Embryonic facial prominence (tissue), 1 donor: ENCODE measurements at regions not wholly inside any gene's neighbourhood (a gene's known extent, or its start where the extent isn't known, plus 50 kb on each side); places are given as distances from the start of the nearest gene placed in this dataset.

Experiments
- DNase-seq: peaks from one replicate; pipeline ENCODE4 v3.0.0-alpha.2; 2016; ENCODE audit errors: extremely low spot score

GRCh38 chrX:39140581-39140980 is 339.3 kb downstream of the MID1IP1 start:
- no peak for DNase-seq

GRCh38 chrX:39144323-39144722 is 343.1 kb downstream of the MID1IP1 start:
- no peak for DNase-seq

GRCh38 chrX:39144956-39145355 is 343.7 kb downstream of the MID1IP1 start:
- no peak for DNase-seq

- no peak for DNase-seq
Observed at GRCh38 chrX:39145859-39146258, 344.6 kb downstream of the MID1IP1 start.

GRCh38 chrX:39149761-39150160 is 348.5 kb downstream of the MID1IP1 start:
- peak; percentile 12 for DNase-seq

DNA sequence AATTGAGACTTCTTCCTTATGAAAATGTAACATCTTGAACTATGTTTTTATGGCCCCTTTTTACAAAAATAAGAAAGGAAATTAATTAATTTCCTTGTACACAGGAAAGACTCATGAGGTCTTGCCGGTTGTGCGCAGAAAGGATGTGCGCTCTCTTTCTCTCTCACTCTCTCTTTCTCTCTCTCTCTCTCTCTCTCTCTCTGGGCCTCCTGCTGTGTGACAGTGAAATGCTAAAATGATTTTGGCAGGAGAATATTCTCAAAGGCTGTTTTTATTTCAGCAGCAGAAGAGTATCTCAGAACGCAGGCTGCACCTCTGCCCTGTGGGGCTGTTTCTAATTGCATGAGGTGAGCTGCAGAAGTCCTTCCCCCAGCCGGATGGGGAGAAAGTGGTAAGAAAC is 349.0 kb downstream of the MID1IP1 start:
- DNase-seq = no peak

- no peak for DNase-seq
Observed at GRCh38 chrX:39150621-39151020, 349.4 kb downstream of the MID1IP1 start.

- no peak for DNase-seq
Observed at GRCh38 chrX:39152106-39152649, 350.9 kb downstream of the MID1IP1 start.

DNA sequence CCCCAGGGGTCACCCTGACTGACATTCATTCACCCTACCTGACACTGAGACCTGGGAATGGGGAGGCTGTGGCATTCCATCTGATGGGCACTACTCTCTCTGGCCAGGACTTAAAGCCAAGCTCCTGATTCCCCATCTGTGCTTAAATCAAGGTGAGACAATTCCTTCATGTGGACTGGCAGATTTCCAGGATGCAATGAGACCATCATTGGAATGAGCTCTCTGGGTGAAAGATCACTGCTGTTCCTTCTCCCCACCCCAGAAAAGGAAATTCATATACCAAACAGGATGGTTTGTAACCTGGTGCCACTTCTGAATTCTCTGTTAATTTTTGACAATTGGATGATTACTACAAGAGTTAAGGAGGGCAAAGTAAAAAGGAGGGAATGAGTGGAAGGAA is 354.8 kb downstream of the MID1IP1 start:
- DNase-seq = no peak

GRCh38 chrX:39157006-39157405 is 355.7 kb downstream of the MID1IP1 start:
- DNase-seq = no peak

GRCh38 chrX:39157796-39158195 is 356.5 kb downstream of the MID1IP1 start:
- no peak for DNase-seq

GRCh38 chrX:39158801-39159657 is 357.8 kb downstream of the MID1IP1 start:
- no peak for DNase-seq

DNA sequence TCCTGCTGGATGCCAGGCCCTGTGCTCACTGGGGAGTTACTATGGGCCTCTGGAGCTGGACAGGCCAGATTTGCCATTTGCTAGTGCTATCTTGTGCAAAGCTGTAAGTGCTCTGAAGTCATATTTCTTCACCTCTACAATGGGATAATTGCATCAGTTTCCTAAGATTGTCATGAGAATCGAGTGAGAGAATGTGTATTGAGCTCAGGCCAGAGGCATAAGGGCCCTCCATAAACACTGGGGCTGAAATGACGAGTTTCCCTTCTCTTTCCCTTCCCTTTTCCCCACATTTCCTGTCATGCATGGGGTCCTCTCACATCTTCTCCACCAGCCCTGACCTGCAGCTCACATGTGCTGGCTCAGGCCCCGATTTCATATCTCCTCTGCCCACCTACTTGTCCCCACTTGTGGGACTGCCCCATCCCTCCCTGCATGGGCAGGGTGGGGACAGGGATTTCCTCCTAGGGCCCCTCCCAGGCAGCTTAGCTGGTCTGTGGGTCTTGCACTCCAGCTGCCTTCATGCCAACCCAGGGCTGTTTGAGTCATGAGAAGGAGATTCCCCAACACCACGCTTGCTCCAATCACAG is 358.8 kb downstream of the MID1IP1 start:
- DNase-seq = no peak

- no peak for DNase-seq
Observed at GRCh38 chrX:39161611-39162255, 360.5 kb downstream of the MID1IP1 start.

GRCh38 chrX:39162322-39162735 is 361.1 kb downstream of the MID1IP1 start:
- DNase-seq = no peak

- DNase-seq = no peak
Observed at GRCh38 chrX:39163581-39164126, 362.4 kb downstream of the MID1IP1 start.

DNA sequence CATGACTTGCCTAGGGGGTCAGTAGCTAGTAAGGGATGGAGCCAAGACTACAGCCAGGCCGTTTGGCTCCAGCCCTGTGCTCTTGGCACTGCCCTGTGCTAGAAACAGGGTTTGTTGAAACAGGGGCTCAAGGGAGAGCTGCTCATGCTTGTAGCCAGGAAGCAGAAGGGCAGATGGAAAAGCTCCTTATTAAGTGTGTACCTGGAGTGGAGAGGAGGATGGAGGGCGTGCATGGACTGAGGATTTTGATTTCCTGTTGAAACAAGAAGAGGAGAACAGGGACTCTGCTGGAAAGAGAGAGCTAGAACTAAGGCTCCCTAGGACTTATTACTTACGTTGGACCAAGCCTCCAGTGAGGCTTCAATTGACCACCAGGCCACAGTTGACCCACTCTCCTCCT is 363.0 kb downstream of the MID1IP1 start:
- no peak for DNase-seq

DNA sequence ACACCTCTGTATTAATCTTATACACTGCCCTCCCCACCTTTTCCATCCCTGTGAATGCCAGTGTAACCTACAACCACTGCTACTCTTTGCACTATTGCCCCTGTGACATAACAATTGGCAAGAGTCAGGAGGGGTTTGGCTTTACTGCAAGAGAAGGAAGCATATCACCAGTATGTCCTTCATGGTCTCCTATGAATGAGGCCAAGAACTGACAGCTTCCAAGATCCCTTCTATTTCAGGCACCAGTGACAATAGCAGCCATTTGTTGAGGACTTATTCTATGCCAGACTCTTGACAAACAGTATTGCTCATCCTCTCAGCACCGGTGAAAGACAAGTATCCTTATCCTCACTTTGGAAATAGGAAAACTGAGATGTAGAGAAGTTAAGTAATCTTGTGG is 363.9 kb downstream of the MID1IP1 start:
- DNase-seq = no peak

GRCh38 chrX:39165773-39166172 is 364.5 kb downstream of the MID1IP1 start:
- no peak for DNase-seq

- no peak for DNase-seq
Observed at GRCh38 chrX:39167791-39168190, 366.5 kb downstream of the MID1IP1 start.

- DNase-seq = no peak
Observed at GRCh38 chrX:39168609-39169008, 367.4 kb downstream of the MID1IP1 start.

- no peak for DNase-seq
Observed at GRCh38 chrX:39169976-39170375, 368.7 kb downstream of the MID1IP1 start.
